ENCODE measurements at regions not wholly inside any gene's neighbourhood (a gene's known extent, or its start where the extent isn't known, plus 50 kb on each side); places are given as distances from the start of the nearest gene placed in this dataset.

GRCh38 chr14:42854061-42854460 is 1247.4 kb downstream of the LRFN5 start:
- TF ChIP-seq CTCF (IDR thresholded peaks at IDR 0.05) = no peak
- no peak for TF ChIP-seq RCOR1 (IDR thresholded peaks at IDR 0.05; ENCODE audit: low read length)
- no peak for TF ChIP-seq POLR2AphosphoS5 (IDR thresholded peaks at IDR 0.05; ENCODE audit: low read depth, low read length)
- no peak for TF ChIP-seq MXI1 (IDR thresholded peaks at IDR 0.05; ENCODE audit: low read depth, low read length)
- no peak for TF ChIP-seq JUND (IDR thresholded peaks at IDR 0.05)
- no peak for TF ChIP-seq REST (IDR thresholded peaks at IDR 0.05; ENCODE audit: low read depth, low read length)
- no peak for TF ChIP-seq PBX3 (IDR thresholded peaks at IDR 0.05)
- no peak for TF ChIP-seq TCF12 (IDR thresholded peaks at IDR 0.05)
- no peak for TF ChIP-seq NFIC (IDR thresholded peaks at IDR 0.05; ENCODE audit: borderline replicate concordance)
- TF ChIP-seq EZH2phosphoT487 (IDR thresholded peaks at IDR 0.05; ENCODE audit: borderline replicate concordance, low read depth) = no peak

Data from SK-N-SH (cell line).